ENCODE measurements at regions not wholly inside any gene's neighbourhood (a gene's known extent, or its start where the extent isn't known, plus 50 kb on each side); places are given as distances from the start of the nearest gene placed in this dataset.

DNA sequence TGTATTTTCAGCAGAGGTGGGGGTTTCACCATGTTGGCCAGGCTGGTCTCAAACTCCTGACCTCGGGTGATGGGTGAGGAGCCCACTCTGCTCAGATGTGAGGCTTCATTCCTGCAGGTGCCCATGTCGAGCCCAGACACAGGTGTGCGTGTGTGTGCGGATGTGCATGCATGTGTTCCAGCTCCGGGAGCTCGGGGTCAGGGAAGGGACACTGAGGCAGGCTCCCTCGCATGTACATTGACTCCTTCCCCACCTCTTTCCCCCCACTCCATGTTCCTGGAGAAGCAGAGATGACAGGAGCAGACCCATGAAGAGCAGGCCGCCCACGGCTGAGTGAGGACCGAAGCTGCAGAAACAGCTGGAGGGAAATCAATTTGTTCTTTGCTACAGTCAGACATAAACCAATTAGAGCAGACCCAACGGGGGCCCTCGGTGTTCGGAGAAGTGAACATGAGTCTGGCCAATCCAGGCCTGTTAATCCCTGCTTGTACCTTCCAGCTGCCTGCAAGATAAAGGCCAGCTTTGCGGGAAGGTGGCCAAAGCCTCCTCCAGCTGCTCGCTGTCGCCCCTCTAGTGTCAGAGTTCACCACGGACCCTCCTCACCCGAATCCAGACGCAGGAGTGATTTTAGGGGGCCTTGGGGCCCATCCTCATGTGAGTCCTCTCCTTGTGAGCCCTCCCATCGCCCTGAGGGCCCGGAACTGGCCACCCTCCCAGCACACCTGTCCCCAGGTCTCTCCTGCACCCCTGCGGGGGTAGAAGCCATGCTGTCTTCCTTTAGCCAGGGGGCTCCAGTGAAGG, 321.0 kb upstream of the RTL1 start:
- ChIA-PET CTCF (no interaction called here), POLR2A (no interaction called here)
- no peaks in the 10 kb centered on the region for H3K36me3 ChIP-seq (ENCODE audit: control insufficient read depth, insufficient read depth, low read length)
- no peaks in the 10 kb centered on the region for H3K27me3 ChIP-seq (ENCODE audit: control insufficient read depth, insufficient read depth, low read length)
- no peaks in the 10 kb centered on the region for H3K9me3 ChIP-seq (ENCODE audit: control insufficient read depth, insufficient read depth, low read depth, low read length)
- TF ChIP-seq, protein P1, sequence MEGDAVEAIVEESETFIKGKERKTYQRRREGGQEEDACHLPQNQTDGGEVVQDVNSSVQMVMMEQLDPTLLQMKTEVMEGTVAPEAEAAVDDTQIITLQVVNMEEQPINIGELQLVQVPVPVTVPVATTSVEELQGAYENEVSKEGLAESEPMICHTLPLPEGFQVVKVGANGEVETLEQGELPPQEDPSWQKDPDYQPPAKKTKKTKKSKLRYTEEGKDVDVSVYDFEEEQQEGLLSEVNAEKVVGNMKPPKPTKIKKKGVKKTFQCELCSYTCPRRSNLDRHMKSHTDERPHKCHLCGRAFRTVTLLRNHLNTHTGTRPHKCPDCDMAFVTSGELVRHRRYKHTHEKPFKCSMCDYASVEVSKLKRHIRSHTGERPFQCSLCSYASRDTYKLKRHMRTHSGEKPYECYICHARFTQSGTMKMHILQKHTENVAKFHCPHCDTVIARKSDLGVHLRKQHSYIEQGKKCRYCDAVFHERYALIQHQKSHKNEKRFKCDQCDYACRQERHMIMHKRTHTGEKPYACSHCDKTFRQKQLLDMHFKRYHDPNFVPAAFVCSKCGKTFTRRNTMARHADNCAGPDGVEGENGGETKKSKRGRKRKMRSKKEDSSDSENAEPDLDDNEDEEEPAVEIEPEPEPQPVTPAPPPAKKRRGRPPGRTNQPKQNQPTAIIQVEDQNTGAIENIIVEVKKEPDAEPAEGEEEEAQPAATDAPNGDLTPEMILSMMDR (IDR thresholded peaks at IDR 0.05): no peak; the same call in 1 of the 2 replicates
- TF ChIP-seq, protein P2, sequence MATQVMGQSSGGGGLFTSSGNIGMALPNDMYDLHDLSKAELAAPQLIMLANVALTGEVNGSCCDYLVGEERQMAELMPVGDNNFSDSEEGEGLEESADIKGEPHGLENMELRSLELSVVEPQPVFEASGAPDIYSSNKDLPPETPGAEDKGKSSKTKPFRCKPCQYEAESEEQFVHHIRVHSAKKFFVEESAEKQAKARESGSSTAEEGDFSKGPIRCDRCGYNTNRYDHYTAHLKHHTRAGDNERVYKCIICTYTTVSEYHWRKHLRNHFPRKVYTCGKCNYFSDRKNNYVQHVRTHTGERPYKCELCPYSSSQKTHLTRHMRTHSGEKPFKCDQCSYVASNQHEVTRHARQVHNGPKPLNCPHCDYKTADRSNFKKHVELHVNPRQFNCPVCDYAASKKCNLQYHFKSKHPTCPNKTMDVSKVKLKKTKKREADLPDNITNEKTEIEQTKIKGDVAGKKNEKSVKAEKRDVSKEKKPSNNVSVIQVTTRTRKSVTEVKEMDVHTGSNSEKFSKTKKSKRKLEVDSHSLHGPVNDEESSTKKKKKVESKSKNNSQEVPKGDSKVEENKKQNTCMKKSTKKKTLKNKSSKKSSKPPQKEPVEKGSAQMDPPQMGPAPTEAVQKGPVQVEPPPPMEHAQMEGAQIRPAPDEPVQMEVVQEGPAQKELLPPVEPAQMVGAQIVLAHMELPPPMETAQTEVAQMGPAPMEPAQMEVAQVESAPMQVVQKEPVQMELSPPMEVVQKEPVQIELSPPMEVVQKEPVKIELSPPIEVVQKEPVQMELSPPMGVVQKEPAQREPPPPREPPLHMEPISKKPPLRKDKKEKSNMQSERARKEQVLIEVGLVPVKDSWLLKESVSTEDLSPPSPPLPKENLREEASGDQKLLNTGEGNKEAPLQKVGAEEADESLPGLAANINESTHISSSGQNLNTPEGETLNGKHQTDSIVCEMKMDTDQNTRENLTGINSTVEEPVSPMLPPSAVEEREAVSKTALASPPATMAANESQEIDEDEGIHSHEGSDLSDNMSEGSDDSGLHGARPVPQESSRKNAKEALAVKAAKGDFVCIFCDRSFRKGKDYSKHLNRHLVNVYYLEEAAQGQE (IDR thresholded peaks at IDR 0.05; ENCODE audit: insufficient read depth in 1 of 2, low read depth in 2 of 2, low read length in 1 of 2): no peak
- TF ChIP-seq POLR2AphosphoS5 (IDR thresholded peaks at IDR 0.05; ENCODE audit: low read depth, low read length) (no peak), SIN3A (IDR thresholded peaks at IDR 0.05; ENCODE audit: borderline replicate concordance, insufficient read depth, low read depth, low read length) (no peak), TCF7L2 (IDR thresholded peaks at IDR 0.05; ENCODE audit: low read depth, low read length) (no peak)
- 0 out of 2 replicates have a peak, but pooled peaks cover 2% of the 10 kb centered on the region for H3K4me1 ChIP-seq (ENCODE audit: control insufficient read depth, insufficient read depth, low read length)
- no peak for ATAC-seq
- H3K27ac ChIP-seq (ENCODE audit: low read length): no peak overlapping the region
- in situ Hi-C loops (cut with HindIII; ENCODE audit: low pct_unique_long_range_greater_than_20kb, low sequenced_read_pairs): no loop called here
- no peak overlapping the region for H3K4me3 ChIP-seq (ENCODE audit: low read depth in 2 of 2, low read length in 2 of 2)
- intact Hi-C loops (cut with micrococcal nuclease; ENCODE audit: unreplicated experiment): no loop called here
- no TSS peak for BruUV-seq (replicated peaks)
- DNase-seq (ENCODE audit: low read depth, low spot score): no peak

DNA sequence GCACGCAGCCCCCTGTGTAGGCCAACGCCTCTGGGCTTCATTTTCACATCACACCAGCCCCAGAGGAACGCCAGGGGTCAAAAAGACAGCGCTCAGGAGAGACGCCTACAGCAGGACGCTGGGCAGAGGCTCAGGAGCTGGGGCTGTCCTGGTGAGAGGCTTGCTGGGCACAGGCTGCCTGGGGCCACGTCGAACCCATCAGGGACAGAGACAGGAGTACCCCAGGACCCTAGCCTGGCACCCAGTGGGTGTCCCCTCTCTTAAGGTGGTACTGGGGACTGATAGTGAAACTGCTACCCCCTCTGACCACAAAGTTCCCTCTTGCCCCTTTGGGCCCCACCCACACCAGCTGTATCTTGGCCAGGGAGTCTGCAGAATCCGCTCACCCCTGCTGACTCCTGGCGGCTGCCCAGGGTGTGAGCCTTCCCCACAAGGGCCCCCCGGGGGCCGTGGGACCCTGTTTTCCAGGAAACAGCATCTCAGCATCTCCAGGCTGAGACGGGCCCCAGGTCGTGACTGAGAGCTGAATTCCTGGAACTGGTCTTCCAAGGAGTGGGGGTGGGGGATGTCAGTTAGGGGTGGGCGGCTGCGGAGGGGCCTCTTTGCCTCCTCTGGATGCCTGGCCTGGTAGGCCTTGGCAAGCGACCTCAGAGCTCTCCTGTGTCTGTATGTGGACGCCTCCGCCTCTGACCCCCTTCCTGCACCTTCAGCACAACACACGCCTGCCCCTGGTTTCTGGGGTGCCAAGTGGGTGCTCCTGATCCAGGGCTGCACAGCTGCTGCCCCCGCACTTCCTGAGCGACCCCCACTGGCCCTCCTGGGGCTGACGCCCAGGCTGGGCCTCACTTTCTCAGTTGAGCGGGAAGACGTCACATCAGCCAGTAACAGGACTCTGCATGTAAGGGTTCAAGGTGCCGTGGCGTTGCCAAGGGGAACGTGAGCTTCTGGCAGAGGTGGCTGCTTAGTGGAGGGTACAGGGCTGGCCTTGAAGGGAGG, 321.9 kb upstream of the RTL1 start:
- BruUV-seq (replicated peaks): no TSS peak
- Histone ChIP-seq H3K27me3 (ENCODE audit: control insufficient read depth, insufficient read depth, low read length) (no peaks in the 10 kb centered on the region), H3K36me3 (ENCODE audit: control insufficient read depth, insufficient read depth, low read length) (no peaks in the 10 kb centered on the region), H3K9me3 (ENCODE audit: control insufficient read depth, insufficient read depth, low read depth, low read length) (no peaks in the 10 kb centered on the region), H3K4me3 (ENCODE audit: low read depth in 2 of 2, low read length in 2 of 2) (no peak overlapping the region), H3K27ac (ENCODE audit: low read length) (no peak overlapping the region), H3K4me1 (ENCODE audit: control insufficient read depth, insufficient read depth, low read length) (0 out of 2 replicates have a peak, but pooled peaks cover 2% of the 10 kb centered on the region)
- DNase-seq (ENCODE audit: low read depth, low spot score) (no peak), ATAC-seq (no peak)
- TF ChIP-seq POLR2AphosphoS5 (IDR thresholded peaks at IDR 0.05; ENCODE audit: low read depth, low read length) (no peak), SIN3A (IDR thresholded peaks at IDR 0.05; ENCODE audit: borderline replicate concordance, insufficient read depth, low read depth, low read length) (no peak), TCF7L2 (IDR thresholded peaks at IDR 0.05; ENCODE audit: low read depth, low read length) (no peak)
- TF ChIP-seq, protein P1 (IDR thresholded peaks at IDR 0.05): no peak
- TF ChIP-seq, protein P2 (IDR thresholded peaks at IDR 0.05; ENCODE audit: insufficient read depth in 1 of 2, low read depth in 2 of 2, low read length in 1 of 2): no peak
- POLR2A ChIA-PET: no interaction called here
- in situ Hi-C loops (cut with HindIII; ENCODE audit: low pct_unique_long_range_greater_than_20kb, low sequenced_read_pairs): no loop called here
- intact Hi-C loops (cut with micrococcal nuclease; ENCODE audit: unreplicated experiment): no loop called here
- CTCF ChIA-PET: no interaction called here

Data from Panc1 (cell line).